ENCODE measurements at regions not wholly inside any gene's neighbourhood (a gene's known extent, or its start where the extent isn't known, plus 50 kb on each side); places are given as distances from the start of the nearest gene placed in this dataset.

DNA sequence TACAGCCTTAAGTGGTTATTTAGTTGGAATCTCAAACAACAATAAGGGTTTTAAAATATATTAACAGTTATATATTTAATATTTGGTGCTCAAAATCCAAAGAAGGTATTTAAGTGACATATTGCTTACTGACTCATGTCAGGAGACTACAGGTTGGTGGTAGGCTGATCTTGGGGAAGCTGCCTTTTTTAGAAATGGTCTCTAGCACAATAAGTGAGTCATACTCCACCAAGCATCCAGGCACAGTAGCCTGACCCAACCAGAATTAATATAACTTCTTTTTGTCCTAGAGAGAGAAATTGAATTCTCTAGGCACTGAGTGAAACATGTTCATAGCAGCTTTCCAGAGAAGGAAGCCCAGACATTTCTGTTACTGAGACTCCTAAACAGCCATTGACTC lies 868.5 kb upstream of the TENM4 start:
- no peaks in the 10 kb centered on the region for H3K4me1 ChIP-seq (replicated peaks in 1 of 4; ENCODE audit: control insufficient read depth in 3 of 4, insufficient read depth in 4 of 4, low read length in 3 of 4)
- H3K56ac ChIP-seq (replicated peaks; ENCODE audit: insufficient read length, low read depth, low read length): no peak overlapping the region
- no peaks in the 10 kb centered on the region for H3K27me3 ChIP-seq (replicated peaks in 1 of 4; ENCODE audit: control insufficient read depth in 3 of 4, extremely low read depth in 1 of 4, insufficient read depth in 3 of 4, low read length in 3 of 4)
- H3K79me1 ChIP-seq (ENCODE audit: low read depth, low read length): no peaks in the 10 kb centered on the region
- H4K5ac ChIP-seq (ENCODE audit: insufficient read length, low read depth, low read length): no peak overlapping the region
- no peaks in the 10 kb centered on the region for H3K79me2 ChIP-seq (ENCODE audit: control insufficient read depth in 1 of 2, insufficient read depth in 2 of 2, low read length in 2 of 2)
- no peak overlapping the region for H3K4ac ChIP-seq (replicated peaks; ENCODE audit: insufficient read length, low read depth, low read length)
- CTCF ChIA-PET (ENCODE audit: partially characterized antibody): interaction anchor here (0.7 kb wide), 1 partner anchor 162 kb away, joined by 3 read pairs; no protein-coding TSS in a partner anchor
- H4K20me1 ChIP-seq (replicated peaks in 1 of 2; ENCODE audit: control insufficient read depth in 1 of 2, insufficient read depth in 2 of 2, low read length in 2 of 2): no peaks in the 10 kb centered on the region
- H3K9ac ChIP-seq (replicated peaks in 1 of 4; ENCODE audit: extremely low read depth in 1 of 4, low read depth in 3 of 4, low read length in 3 of 4): no peak overlapping the region
- H4K91ac ChIP-seq (replicated peaks; ENCODE audit: insufficient read length, low read length): no peak overlapping the region
- no peak overlapping the region for H3K4me3 ChIP-seq (ENCODE audit: extremely low read depth in 1 of 4, insufficient read depth in 2 of 4, low read depth in 3 of 4, low read length in 4 of 4)
- no peak overlapping the region for H2BK5ac ChIP-seq (ENCODE audit: low read depth, low read length)
- no peak overlapping the region for H2AFZ ChIP-seq (ENCODE audit: low read length)
- peaks cover 2% of the 10 kb centered on the region in 2 experiments; a peak in 3 of 4 replicates for H3K9me3 ChIP-seq (ENCODE audit: insufficient read depth in 2 of 2, low read depth in 1 of 2, low read length in 1 of 2)
- no peak overlapping the region for H3K27ac ChIP-seq (ENCODE audit: low read depth, low read length)
- no peak overlapping the region for H3K23ac ChIP-seq (ENCODE audit: insufficient read length)
- no peak overlapping the region for H2BK120ac ChIP-seq (replicated peaks; ENCODE audit: low read depth, low read length)
- no peak overlapping the region for H3K4me2 ChIP-seq (ENCODE audit: insufficient read depth in 1 of 2, low read depth in 2 of 2, low read length in 2 of 2)
- H4K8ac ChIP-seq (ENCODE audit: extremely low read depth, insufficient read depth, low read length): no peak overlapping the region
- no peak overlapping the region for H2AK5ac ChIP-seq (ENCODE audit: low read depth, low read length)
- FAIRE-seq (no peak), DNase-seq (ENCODE audit: low read depth in 1 of 2, low spot score in 2 of 2) (no peak)
- H3K36me3 ChIP-seq (ENCODE audit: control insufficient read depth in 2 of 4, insufficient read depth in 4 of 4, low read length in 3 of 4): no peaks in the 10 kb centered on the region
- H2BK12ac ChIP-seq (ENCODE audit: low read depth, low read length): no peak overlapping the region
- POLR2A ChIA-PET (ENCODE audit: partially characterized antibody): no interaction called here
- H3K23me2 ChIP-seq (ENCODE audit: low read depth, low read length): no peaks in the 10 kb centered on the region
- H3K18ac ChIP-seq (ENCODE audit: extremely low read depth, low read length): no peak overlapping the region
- no peak overlapping the region for H2BK15ac ChIP-seq (ENCODE audit: low read length)
- no peak overlapping the region for H2BK20ac ChIP-seq (ENCODE audit: low read length)
- no peak overlapping the region for H3K14ac ChIP-seq (ENCODE audit: insufficient read length)
- no peak for TF ChIP-seq CREB1 (IDR thresholded peaks at IDR 0.05)
- TF ChIP-seq, protein P1, sequence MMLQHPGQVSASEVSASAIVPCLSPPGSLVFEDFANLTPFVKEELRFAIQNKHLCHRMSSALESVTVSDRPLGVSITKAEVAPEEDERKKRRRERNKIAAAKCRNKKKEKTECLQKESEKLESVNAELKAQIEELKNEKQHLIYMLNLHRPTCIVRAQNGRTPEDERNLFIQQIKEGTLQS (IDR thresholded peaks at IDR 0.05; ENCODE audit: insufficient read depth, low read depth, low read length): no peak
- no peak for TF ChIP-seq KDM4A (IDR thresholded peaks at IDR 0.05; ENCODE audit: low read depth, low read length, severe bottlenecking)
- TF ChIP-seq, protein P2, sequence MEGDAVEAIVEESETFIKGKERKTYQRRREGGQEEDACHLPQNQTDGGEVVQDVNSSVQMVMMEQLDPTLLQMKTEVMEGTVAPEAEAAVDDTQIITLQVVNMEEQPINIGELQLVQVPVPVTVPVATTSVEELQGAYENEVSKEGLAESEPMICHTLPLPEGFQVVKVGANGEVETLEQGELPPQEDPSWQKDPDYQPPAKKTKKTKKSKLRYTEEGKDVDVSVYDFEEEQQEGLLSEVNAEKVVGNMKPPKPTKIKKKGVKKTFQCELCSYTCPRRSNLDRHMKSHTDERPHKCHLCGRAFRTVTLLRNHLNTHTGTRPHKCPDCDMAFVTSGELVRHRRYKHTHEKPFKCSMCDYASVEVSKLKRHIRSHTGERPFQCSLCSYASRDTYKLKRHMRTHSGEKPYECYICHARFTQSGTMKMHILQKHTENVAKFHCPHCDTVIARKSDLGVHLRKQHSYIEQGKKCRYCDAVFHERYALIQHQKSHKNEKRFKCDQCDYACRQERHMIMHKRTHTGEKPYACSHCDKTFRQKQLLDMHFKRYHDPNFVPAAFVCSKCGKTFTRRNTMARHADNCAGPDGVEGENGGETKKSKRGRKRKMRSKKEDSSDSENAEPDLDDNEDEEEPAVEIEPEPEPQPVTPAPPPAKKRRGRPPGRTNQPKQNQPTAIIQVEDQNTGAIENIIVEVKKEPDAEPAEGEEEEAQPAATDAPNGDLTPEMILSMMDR (IDR thresholded peaks at IDR 0.05; ENCODE audit: control extremely low read depth in 1 of 3, insufficient read depth in 1 of 3, low read depth in 1 of 3, low read length in 3 of 3): no peak
- TF ChIP-seq EZH2 (IDR thresholded peaks at IDR 0.05; ENCODE audit: low read depth, low read length, severe bottlenecking): no peak
- no peak for TF ChIP-seq HDAC2 (IDR thresholded peaks at IDR 0.05; ENCODE audit: borderline replicate concordance in 1 of 2, low read depth in 2 of 2, low read length in 2 of 2)
- no peak for TF ChIP-seq CBX8 (IDR thresholded peaks at IDR 0.05; ENCODE audit: borderline replicate concordance, low read depth, low read length)
- TF ChIP-seq, protein P3, sequence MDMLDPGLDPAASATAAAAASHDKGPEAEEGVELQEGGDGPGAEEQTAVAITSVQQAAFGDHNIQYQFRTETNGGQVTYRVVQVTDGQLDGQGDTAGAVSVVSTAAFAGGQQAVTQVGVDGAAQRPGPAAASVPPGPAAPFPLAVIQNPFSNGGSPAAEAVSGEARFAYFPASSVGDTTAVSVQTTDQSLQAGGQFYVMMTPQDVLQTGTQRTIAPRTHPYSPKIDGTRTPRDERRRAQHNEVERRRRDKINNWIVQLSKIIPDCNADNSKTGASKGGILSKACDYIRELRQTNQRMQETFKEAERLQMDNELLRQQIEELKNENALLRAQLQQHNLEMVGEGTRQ (IDR thresholded peaks at IDR 0.05; ENCODE audit: low read length): no peak
- TF ChIP-seq NRF1 (IDR thresholded peaks at IDR 0.05; ENCODE audit: low read depth, low read length): no peak
- TF ChIP-seq EGR1 (IDR thresholded peaks at IDR 0.05; ENCODE audit: borderline replicate concordance, low read depth, low read length): no peak
- TF ChIP-seq TCF12 (IDR thresholded peaks at IDR 0.05; ENCODE audit: low read depth, low read length): no peak

All from H1 (cell line).